ENCODE measurements at regions not wholly inside any gene's neighbourhood (a gene's known extent, or its start where the extent isn't known, plus 50 kb on each side); places are given as distances from the start of the nearest gene placed in this dataset.

DNA sequence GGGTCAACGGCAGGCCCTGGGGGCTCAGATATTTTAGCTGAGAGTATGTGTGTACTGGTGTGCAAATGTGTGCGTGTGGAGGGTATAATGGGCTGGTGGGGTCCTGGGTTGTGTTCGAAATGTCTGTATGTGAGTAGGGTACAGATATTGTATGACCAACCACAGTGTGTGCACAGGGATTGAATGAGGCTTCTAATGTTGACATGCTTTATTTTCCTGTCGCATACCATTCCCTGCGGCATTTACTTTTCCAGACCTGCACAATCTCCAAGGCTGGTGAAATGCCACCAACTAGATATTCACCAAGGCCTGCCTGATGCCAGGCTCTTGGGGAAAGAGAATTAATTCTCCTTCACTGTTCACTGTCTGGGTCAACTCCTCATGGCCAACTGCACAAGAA, 441.4 kb upstream of the SULF2 start:
- DNase-seq (ENCODE audit: low read depth), result no peak
- TF ChIP-seq POLR2A (IDR thresholded peaks at IDR 0.05; ENCODE audit: extremely low read depth, insufficient read length) (no peak), MYC (IDR thresholded peaks at IDR 0.05; ENCODE audit: low read depth, low read length) (no peak)
- TF ChIP-seq, protein P1, sequence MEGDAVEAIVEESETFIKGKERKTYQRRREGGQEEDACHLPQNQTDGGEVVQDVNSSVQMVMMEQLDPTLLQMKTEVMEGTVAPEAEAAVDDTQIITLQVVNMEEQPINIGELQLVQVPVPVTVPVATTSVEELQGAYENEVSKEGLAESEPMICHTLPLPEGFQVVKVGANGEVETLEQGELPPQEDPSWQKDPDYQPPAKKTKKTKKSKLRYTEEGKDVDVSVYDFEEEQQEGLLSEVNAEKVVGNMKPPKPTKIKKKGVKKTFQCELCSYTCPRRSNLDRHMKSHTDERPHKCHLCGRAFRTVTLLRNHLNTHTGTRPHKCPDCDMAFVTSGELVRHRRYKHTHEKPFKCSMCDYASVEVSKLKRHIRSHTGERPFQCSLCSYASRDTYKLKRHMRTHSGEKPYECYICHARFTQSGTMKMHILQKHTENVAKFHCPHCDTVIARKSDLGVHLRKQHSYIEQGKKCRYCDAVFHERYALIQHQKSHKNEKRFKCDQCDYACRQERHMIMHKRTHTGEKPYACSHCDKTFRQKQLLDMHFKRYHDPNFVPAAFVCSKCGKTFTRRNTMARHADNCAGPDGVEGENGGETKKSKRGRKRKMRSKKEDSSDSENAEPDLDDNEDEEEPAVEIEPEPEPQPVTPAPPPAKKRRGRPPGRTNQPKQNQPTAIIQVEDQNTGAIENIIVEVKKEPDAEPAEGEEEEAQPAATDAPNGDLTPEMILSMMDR (IDR thresholded peaks at IDR 0.05; ENCODE audit: low read depth, low read length), result no peak
- TF ChIP-seq, protein P2, sequence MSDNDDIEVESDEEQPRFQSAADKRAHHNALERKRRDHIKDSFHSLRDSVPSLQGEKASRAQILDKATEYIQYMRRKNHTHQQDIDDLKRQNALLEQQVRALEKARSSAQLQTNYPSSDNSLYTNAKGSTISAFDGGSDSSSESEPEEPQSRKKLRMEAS (IDR thresholded peaks at IDR 0.05; ENCODE audit: low read depth, low read length), result no peak
- H3K4me3 ChIP-seq (ENCODE audit: low read depth, low read length), result no peak overlapping the region

DNA sequence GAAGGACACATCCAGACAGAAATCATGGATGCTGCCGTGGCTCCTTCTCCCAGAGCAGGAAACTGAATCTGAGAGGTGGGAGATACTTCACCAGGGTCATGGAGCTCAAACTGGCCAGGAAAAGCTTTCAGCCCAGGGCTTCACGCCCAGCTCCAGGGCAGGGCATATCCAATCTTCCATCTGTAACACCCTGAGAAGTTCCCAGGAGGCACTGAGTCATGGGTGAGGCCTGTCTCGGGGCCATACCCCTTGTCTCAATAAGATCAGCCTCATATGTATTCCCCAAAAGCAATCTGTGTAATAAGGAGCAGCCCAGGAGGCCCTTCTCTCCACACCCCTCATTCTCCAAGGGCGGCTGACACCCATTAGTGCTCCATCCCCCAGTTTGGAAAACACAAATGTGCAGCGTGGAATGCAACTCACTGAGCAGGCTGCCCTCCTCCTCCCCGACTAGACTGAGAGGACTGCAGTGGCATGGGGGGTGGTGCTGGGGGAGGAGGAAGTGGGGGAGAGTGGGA, 439.3 kb upstream of the SULF2 start:
- no peak for DNase-seq (ENCODE audit: low read depth)
- H3K4me3 ChIP-seq (ENCODE audit: low read depth, low read length), result no peak overlapping the region
- no peak for TF ChIP-seq POLR2A (IDR thresholded peaks at IDR 0.05; ENCODE audit: extremely low read depth, insufficient read length)
- TF ChIP-seq MYC (IDR thresholded peaks at IDR 0.05; ENCODE audit: low read depth, low read length), result no peak
- TF ChIP-seq, protein P1 (IDR thresholded peaks at IDR 0.05; ENCODE audit: low read depth, low read length), result no peak
- TF ChIP-seq, protein P2 (IDR thresholded peaks at IDR 0.05; ENCODE audit: low read depth, low read length), result no peak

DNA sequence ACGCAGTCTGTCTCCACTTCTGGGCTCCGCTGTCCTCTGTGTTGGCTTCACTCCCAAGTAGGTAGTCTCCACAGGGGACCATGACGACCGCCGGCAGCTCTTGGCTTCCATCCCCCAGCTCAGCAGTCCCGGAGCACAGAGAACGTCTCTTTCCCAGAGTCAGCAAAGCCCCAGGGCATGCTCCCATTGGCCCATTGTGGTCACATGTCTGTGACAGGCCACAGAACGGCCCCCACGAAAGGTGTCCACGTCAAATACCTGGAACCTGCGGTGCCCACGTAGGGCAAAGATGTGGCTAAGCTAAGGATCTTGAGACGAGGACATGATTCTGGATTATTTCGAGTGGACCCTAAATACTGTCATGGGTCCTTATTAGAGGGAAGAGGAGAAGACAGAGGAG, 438.4 kb upstream of the SULF2 start:
- no peak for DNase-seq (ENCODE audit: low read depth)
- H3K4me3 ChIP-seq (ENCODE audit: low read depth, low read length), result no peak overlapping the region
- TF ChIP-seq POLR2A (IDR thresholded peaks at IDR 0.05; ENCODE audit: extremely low read depth, insufficient read length) (no peak), MYC (IDR thresholded peaks at IDR 0.05; ENCODE audit: low read depth, low read length) (no peak)
- TF ChIP-seq, protein P1 (IDR thresholded peaks at IDR 0.05; ENCODE audit: low read depth, low read length), result no peak
- TF ChIP-seq, protein P2 (IDR thresholded peaks at IDR 0.05; ENCODE audit: low read depth, low read length), result no peak

DNA sequence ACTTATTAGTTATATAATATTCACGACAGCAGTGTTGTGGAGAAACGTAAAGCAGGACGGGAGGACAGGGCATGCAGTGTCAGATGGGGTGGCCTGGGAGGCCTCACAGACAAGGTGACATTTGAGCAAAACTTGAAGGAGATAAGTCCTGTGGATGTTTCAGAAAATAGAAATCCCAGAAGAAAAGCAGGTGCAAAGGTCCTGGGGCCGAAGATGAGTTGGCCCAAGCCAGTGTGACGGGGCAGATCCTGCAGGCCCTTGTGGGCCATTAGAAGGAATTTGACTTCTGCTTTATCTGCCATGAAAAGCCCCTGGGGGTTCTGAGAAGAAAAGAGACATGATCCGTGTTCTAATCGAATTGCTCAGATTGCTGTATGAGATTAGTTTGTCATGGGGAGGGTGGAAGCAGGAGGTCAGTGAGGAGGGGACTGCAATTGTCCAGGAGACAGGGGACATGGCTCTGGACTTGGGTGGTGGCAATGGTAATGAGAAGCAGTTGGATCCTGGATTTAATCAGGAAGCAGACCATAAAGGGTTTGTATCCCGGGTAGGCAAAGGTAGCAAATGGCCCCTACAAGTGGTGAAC, 437.4 kb upstream of the SULF2 start:
- no peak for TF ChIP-seq POLR2A (IDR thresholded peaks at IDR 0.05; ENCODE audit: extremely low read depth, insufficient read length)
- no peak for TF ChIP-seq MYC (IDR thresholded peaks at IDR 0.05; ENCODE audit: low read depth, low read length)
- TF ChIP-seq, protein P2 (IDR thresholded peaks at IDR 0.05; ENCODE audit: low read depth, low read length), result no peak
- TF ChIP-seq, protein P1 (IDR thresholded peaks at IDR 0.05; ENCODE audit: low read depth, low read length), result no peak
- H3K4me3 ChIP-seq (ENCODE audit: low read depth, low read length), result no peak overlapping the region
- no peak for DNase-seq (ENCODE audit: low read depth)

DNA sequence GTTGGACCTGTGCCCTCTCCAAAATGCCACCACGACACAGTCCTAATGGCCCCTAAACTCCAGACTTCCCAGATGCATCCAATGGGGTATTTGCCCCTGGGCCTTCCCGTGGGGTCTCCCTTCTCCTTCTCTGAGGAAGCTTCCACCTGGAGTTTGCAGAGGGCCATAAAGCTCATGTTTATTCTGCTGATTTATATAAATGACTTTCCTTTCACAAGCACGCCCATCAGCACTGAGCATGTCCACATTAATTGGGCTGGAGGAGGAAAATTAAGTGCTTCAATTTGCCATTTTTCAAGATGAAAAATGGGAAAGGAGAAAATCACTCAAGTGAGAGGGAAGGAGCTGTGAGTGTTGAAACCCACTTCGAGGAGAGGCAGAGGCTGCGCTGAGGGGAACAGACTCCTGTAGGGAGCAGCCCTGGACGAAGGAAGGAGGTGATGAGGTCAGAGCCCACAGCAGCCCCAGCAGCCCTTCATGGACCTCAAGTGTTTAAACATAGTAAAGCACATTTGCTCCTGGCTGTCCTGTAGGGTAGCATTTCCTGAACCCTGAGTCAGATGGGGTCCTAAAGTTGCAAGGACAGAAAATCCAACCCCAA, 434.9 kb upstream of the SULF2 start:
- DNase-seq (ENCODE audit: low read depth), result no peak
- TF ChIP-seq POLR2A (IDR thresholded peaks at IDR 0.05; ENCODE audit: extremely low read depth, insufficient read length), result no peak
- TF ChIP-seq MYC (IDR thresholded peaks at IDR 0.05; ENCODE audit: low read depth, low read length), result no peak
- TF ChIP-seq, protein P1 (IDR thresholded peaks at IDR 0.05; ENCODE audit: low read depth, low read length), result no peak
- TF ChIP-seq, protein P2 (IDR thresholded peaks at IDR 0.05; ENCODE audit: low read depth, low read length), result no peak
- no peak overlapping the region for H3K4me3 ChIP-seq (ENCODE audit: low read depth, low read length)
